GM12874 (cell line): ENCODE measurements at regions not wholly inside any gene's neighbourhood (a gene's known extent, or its start where the extent isn't known, plus 50 kb on each side); places are given as distances from the start of the nearest gene placed in this dataset.

Experiments used
- TF ChIP-seq, protein P1 (sequence below): IDR thresholded peaks from 2 replicates; pipeline ENCODE4 v1.5.1; 2011; ENCODE audit warnings: low read depth, mild to moderate bottlenecking, control low read depth, low read length, moderate library complexity; ENCODE audit not compliant: insufficient read depth

DNA sequence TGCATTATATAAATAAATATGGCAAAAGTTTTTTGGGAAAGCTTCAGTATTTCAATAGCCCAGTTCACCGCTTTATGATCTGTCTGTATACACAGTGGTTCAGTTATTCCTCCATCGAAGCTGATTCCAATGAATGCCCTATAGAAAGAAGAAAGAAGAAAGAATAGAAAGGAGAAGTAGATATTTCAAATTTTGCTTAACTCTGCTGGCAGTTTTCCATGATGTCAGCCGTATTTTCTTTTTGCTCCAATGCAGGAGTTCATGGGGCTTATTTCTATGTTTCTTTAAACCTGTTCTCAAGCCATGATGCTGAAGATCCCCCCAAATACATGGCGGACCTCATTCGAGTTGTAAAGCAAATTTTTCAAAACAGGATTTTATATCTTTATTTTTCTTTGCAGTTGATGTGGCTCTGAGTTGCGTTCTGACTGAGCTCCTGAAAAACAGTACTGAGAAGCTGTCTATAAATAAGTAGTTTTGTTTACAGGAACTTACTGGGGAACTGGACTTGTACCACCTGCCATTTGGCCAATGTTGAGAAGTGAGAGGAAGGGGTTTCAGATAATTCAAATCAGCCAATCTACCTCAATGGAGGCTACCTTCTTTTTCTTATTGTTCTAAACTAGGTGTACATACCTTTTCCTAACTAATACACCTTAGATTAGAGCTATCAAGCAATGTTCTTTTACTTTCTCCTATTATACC lies 418.5 kb upstream of the MEF2C start:
- TF ChIP-seq, protein P1, sequence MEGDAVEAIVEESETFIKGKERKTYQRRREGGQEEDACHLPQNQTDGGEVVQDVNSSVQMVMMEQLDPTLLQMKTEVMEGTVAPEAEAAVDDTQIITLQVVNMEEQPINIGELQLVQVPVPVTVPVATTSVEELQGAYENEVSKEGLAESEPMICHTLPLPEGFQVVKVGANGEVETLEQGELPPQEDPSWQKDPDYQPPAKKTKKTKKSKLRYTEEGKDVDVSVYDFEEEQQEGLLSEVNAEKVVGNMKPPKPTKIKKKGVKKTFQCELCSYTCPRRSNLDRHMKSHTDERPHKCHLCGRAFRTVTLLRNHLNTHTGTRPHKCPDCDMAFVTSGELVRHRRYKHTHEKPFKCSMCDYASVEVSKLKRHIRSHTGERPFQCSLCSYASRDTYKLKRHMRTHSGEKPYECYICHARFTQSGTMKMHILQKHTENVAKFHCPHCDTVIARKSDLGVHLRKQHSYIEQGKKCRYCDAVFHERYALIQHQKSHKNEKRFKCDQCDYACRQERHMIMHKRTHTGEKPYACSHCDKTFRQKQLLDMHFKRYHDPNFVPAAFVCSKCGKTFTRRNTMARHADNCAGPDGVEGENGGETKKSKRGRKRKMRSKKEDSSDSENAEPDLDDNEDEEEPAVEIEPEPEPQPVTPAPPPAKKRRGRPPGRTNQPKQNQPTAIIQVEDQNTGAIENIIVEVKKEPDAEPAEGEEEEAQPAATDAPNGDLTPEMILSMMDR = no peak

GRCh38 chr5:89300426-89300970 lies 417.5 kb upstream of the MEF2C start:
- TF ChIP-seq, protein P1 = no peak

GRCh38 chr5:89299998-89300397 lies 417.0 kb upstream of the MEF2C start:
- TF ChIP-seq, protein P1 = no peak

DNA sequence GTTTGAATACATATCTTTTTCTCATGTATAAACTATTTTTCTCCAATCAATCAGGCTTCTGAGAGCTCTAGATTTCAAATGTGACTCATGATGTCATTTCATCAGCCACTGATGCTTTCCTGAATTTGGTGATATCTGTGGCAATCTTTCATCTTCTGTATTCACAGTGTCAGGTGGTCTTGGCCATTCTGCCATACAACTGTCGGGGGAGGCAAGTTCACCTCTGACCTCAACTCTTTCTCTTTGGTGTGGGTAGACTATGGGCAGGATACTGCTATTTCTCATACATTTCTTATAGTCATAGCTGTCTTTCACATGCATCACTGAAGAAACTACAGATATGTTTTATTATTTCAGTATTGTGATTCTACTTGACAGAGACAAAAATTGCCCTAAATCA lies 414.1 kb upstream of the MEF2C start:
- TF ChIP-seq, protein P1 = no peak

- TF ChIP-seq, protein P1 = no peak
Measured at GRCh38 chr5:89293810-89294209, 410.8 kb upstream of the MEF2C start.

DNA sequence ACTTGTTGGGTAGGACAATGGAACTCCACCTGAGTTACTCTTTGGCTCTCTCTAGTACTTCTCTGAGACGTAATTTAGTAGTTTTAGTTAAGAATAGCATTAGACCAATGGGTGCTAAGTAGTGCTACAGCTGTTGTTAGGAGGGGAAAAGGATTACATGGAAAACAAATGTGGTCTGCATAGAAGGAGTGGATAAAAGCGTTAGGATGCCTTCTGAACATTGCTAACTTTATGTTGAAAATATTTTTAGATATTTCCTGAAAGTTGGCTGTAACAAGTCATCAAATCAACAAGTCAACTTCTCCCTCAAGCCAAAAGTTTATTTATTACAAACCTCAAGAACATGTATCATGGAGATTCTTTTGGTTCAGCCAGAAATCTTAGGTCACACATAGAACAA lies 409.5 kb upstream of the MEF2C start:
- TF ChIP-seq, protein P1 = no peak

DNA sequence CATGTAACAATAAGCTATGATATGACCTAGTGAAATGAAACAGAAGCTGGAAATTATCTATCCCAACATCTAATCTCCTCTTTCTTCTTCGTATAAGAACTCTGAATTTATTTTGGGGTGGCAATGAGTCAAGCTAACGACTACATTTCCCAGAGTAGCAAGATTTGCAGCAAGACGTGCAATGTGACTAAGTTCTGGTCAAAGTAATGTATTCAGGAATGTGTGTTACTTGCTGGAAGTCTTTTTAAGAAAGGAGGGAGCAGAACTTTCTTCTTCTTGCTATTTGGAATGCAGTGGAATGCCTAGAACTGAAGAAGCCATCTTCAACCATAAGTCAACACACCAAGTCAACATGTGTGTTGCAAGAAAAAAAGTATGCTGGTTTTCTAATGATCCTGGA lies 406.6 kb upstream of the MEF2C start:
- TF ChIP-seq, protein P1 = no peak
